ENCODE measurements at regions not wholly inside any gene's neighbourhood (a gene's known extent, or its start where the extent isn't known, plus 50 kb on each side); places are given as distances from the start of the nearest gene placed in this dataset.
"Not testable (repeated sequence)": the region's sequence is repeated elsewhere in the genome, so short reads cannot be mapped to it uniquely, and the experiment has no call there.

GRCh38 chr16:29578898-29579297 lies 72.7 kb upstream of the NPIPB12 start:
- not testable (repeated sequence) for DNase-seq (ENCODE audit: low read depth)

- DNase-seq (ENCODE audit: low read depth), result not testable (repeated sequence)
These were observed 75.6 kb upstream of the NPIPB12 start for GRCh38 chr16:29581764-29582163.

GRCh38 chr16:29591919-29592318 lies 71.1 kb upstream of the SPN start:
- DNase-seq (ENCODE audit: low read depth), result not testable (repeated sequence)

- not testable (repeated sequence) for DNase-seq (ENCODE audit: low read depth)
These were observed 68.7 kb upstream of the SPN start for GRCh38 chr16:29594269-29594925.

- DNase-seq (ENCODE audit: low read depth), result peak; percentile 76
These were observed 67.9 kb upstream of the SPN start for GRCh38 chr16:29594926-29595838.

GRCh38 chr16:29597030-29597429 lies 66.0 kb upstream of the SPN start:
- DNase-seq (ENCODE audit: low read depth), result not testable (repeated sequence)

GRCh38 chr16:29600111-29601000 lies 62.7 kb upstream of the SPN start:
- not testable (repeated sequence) for DNase-seq (ENCODE audit: low read depth)

- not testable (repeated sequence) for DNase-seq (ENCODE audit: low read depth)
These were observed 60.8 kb upstream of the SPN start for GRCh38 chr16:29602247-29602625.

GRCh38 chr16:29602683-29603088 lies 60.4 kb upstream of the SPN start:
- DNase-seq (ENCODE audit: low read depth), result not testable (repeated sequence)

- not testable (repeated sequence) for DNase-seq (ENCODE audit: low read depth)
These were observed 58.2 kb upstream of the SPN start for GRCh38 chr16:29604631-29605549.

- DNase-seq (ENCODE audit: low read depth), result not testable (repeated sequence)
These were observed 57.3 kb upstream of the SPN start for GRCh38 chr16:29605593-29606205.

- DNase-seq (ENCODE audit: low read depth), result not testable (repeated sequence)
These were observed 56.2 kb upstream of the SPN start for GRCh38 chr16:29606669-29607427.

GRCh38 chr16:29607428-29607823 lies 55.6 kb upstream of the SPN start:
- DNase-seq (ENCODE audit: low read depth), result not testable (repeated sequence)

GRCh38 chr16:29612381-29613306 lies 50.4 kb upstream of the SPN start:
- not testable (repeated sequence) for DNase-seq (ENCODE audit: low read depth)
